Osteoblast (primary cell): ENCODE measurements at regions not wholly inside any gene's neighbourhood (a gene's known extent, or its start where the extent isn't known, plus 50 kb on each side); places are given as distances from the start of the nearest gene placed in this dataset.

Source experiments
- DNase-seq: peaks from one replicate; pipeline ENCODE4 v3.0.0; 2011; ENCODE audit warnings: low spot score, mixed read lengths; ENCODE audit not compliant: insufficient read length; ENCODE audit errors: missing footprints
- H2AFZ ChIP-seq: 2 replicates; pipeline ENCODE4 v1.6.0; 2011; ENCODE audit warnings: mild to moderate bottlenecking, low read length
- H3K27ac ChIP-seq: 2 replicates; pipeline ENCODE4 v1.5.1; 2011; ENCODE audit warnings: mild to moderate bottlenecking, low read depth, low read length, moderate library complexity
- H3K27me3 ChIP-seq: 2 replicates; pipeline ENCODE4 v1.6.0; 2012; ENCODE audit warnings: mild to moderate bottlenecking, control low read depth, inconsistent platforms, low read length, moderate library complexity; ENCODE audit not compliant: insufficient read depth
- H3K36me3 ChIP-seq: 2 replicates; pipeline ENCODE4 v1.5.1; 2011; ENCODE audit warnings: mild to moderate bottlenecking, low read length, control low read depth, moderate library complexity; ENCODE audit not compliant: insufficient read depth
- H3K4me1 ChIP-seq: 2 replicates; pipeline ENCODE4 v1.5.1; 2011; ENCODE audit warnings: mild to moderate bottlenecking, low read length, control low read depth, moderate library complexity; ENCODE audit not compliant: insufficient read depth
- H3K4me2 ChIP-seq: 2 replicates; pipeline ENCODE4 v1.6.0; 2011; ENCODE audit warnings: mild to moderate bottlenecking, low read length; ENCODE audit not compliant: insufficient read depth
- H3K4me3 ChIP-seq: fragments of 200-600 bp; sonication (generic); 3 replicates; pipeline ENCODE4 v1.5.1; 2012; ENCODE audit warnings: mild to moderate bottlenecking, low read length, inconsistent platforms; ENCODE audit not compliant: insufficient read depth
- H3K79me2 ChIP-seq: 2 replicates; pipeline ENCODE4 v1.6.0; 2012; ENCODE audit warnings: mild to moderate bottlenecking, low read length, control low read depth, inconsistent platforms; ENCODE audit not compliant: insufficient read depth
- H3K9me3 ChIP-seq: 2 replicates; pipeline ENCODE4 v1.5.1; 2011; ENCODE audit warnings: low read depth, low read length, control low read depth
- H4K20me1 ChIP-seq: 2 replicates; pipeline ENCODE4 v1.6.0; 2012; ENCODE audit warnings: mild to moderate bottlenecking, low read length, control low read depth; ENCODE audit not compliant: insufficient read depth
- CTCF ChIP-seq: IDR thresholded peaks from 2 replicates; pipeline ENCODE4 v1.5.1; 2011; ENCODE audit warnings: mild to moderate bottlenecking, low read depth, low read length, moderate library complexity; ENCODE audit errors: extremely low read depth

- H3K79me2 ChIP-seq, result no peaks in the 10 kb centered on the region
- DNase-seq, result no peak
- H3K27me3 ChIP-seq, result no peaks in the 10 kb centered on the region
- no peaks in the 10 kb centered on the region for H3K4me1 ChIP-seq
- no peak overlapping the region for H3K4me2 ChIP-seq
- no peak overlapping the region for H3K27ac ChIP-seq
- TF ChIP-seq CTCF, result no peak
- no peak overlapping the region for H3K4me3 ChIP-seq
- H4K20me1 ChIP-seq, result no peaks in the 10 kb centered on the region
- no peaks in the 10 kb centered on the region for H3K9me3 ChIP-seq
- no peak overlapping the region for H2AFZ ChIP-seq
- H3K36me3 ChIP-seq, result no peaks in the 10 kb centered on the region
These were observed 210.2 kb downstream of the MC4R start for GRCh38 chr18:60162388-60162787.

DNA sequence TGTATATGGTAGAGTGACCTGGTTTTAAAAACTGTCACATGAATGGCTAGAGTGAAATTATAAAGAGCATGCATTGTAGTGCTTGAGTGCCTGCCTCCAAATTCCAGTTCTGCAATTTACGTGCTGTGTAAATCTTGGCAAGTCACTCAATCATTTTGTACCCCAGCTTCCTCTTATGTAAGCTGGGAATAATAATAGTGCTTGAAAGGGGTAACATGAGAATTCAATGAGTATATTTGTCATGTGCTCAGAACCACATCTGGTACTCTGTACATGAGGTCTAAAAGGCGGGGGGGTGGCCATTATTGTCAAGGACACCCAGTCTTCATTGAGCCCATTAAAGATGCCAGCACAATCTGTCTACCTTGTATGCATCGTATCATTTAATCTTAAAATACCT is 214.8 kb downstream of the MC4R start:
- H3K27me3 ChIP-seq, result no peaks in the 10 kb centered on the region
- no peak overlapping the region for H3K4me2 ChIP-seq
- H3K36me3 ChIP-seq, result no peaks in the 10 kb centered on the region
- H3K27ac ChIP-seq, result no peak overlapping the region
- no peak for DNase-seq
- H3K79me2 ChIP-seq, result no peaks in the 10 kb centered on the region
- no peaks in the 10 kb centered on the region for H3K9me3 ChIP-seq
- H2AFZ ChIP-seq, result no peak overlapping the region
- no peak for TF ChIP-seq CTCF
- H4K20me1 ChIP-seq, result no peaks in the 10 kb centered on the region
- no peak overlapping the region for H3K4me3 ChIP-seq
- no peaks in the 10 kb centered on the region for H3K4me1 ChIP-seq

- Histone ChIP-seq H3K36me3 (no peaks in the 10 kb centered on the region), H3K79me2 (no peaks in the 10 kb centered on the region), H3K4me1 (no peaks in the 10 kb centered on the region), H4K20me1 (no peaks in the 10 kb centered on the region), H3K27me3 (no peaks in the 10 kb centered on the region), H3K4me3 (no peak overlapping the region), H3K4me2 (no peak overlapping the region), H3K27ac (no peak overlapping the region), H2AFZ (no peak overlapping the region), H3K9me3 (no peaks in the 10 kb centered on the region)
- TF ChIP-seq CTCF, result no peak
- no peak for DNase-seq
These were observed 219.2 kb downstream of the MC4R start for GRCh38 chr18:60153376-60153775.

DNA sequence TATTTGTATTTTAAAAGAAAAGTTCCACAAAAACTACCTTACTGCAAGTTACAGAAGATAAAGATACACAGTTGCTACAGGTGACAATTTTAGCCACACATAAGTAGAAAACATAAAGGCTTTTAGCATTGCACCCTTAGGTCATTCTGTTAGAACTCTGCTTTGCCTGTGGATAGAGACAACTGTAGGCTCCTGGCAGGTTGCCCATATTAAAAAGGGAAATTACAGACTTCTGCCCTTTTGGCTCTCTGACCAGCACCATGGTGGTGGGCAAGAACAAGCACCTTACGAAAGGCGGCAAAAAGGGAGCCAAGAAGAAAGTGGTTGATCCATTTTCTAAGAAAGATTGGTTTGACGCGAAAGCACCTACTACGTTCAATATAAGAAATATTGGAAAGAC is 223.3 kb downstream of the MC4R start:
- no peak overlapping the region for H3K4me2 ChIP-seq
- no peaks in the 10 kb centered on the region for H3K36me3 ChIP-seq
- DNase-seq, result no peak
- H3K9me3 ChIP-seq, result no peaks in the 10 kb centered on the region
- H3K79me2 ChIP-seq, result no peaks in the 10 kb centered on the region
- H3K4me1 ChIP-seq, result peaks cover 3% of the 10 kb centered on the region
- no peak overlapping the region for H2AFZ ChIP-seq
- no peak overlapping the region for H3K27ac ChIP-seq
- no peak overlapping the region for H3K4me3 ChIP-seq
- TF ChIP-seq CTCF, result no peak
- H3K27me3 ChIP-seq, result no peaks in the 10 kb centered on the region
- no peaks in the 10 kb centered on the region for H4K20me1 ChIP-seq
